ENCODE measurements at regions not wholly inside any gene's neighbourhood (a gene's known extent, or its start where the extent isn't known, plus 50 kb on each side); places are given as distances from the start of the nearest gene placed in this dataset.
"Not testable (repeated sequence)": the region's sequence is repeated elsewhere in the genome, so short reads cannot be mapped to it uniquely, and the experiment has no call there.

- intact Hi-C loops (cut with micrococcal nuclease; ENCODE audit: unreplicated experiment), result no loop called here
- Mint-ChIP-seq H3K4me3 (ENCODE audit: low read depth, unreplicated experiment) (no peak overlapping the region), H3K9me3 (ENCODE audit: low read depth, unreplicated experiment) (no peaks in the 10 kb centered on the region), H3K27me3 (ENCODE audit: unreplicated experiment) (no peaks in the 10 kb centered on the region), H3K4me1 (ENCODE audit: low read depth, unreplicated experiment) (no peaks in the 10 kb centered on the region), H3K27ac (ENCODE audit: unreplicated experiment) (no peak overlapping the region), H3K36me3 (ENCODE audit: insufficient read depth, unreplicated experiment) (no peaks in the 10 kb centered on the region)
- BruUV-seq (replicated peaks), result no TSS peak
- CTCF ChIA-PET, result no interaction called here
- no peak for DNase-seq
- TF ChIP-seq CTCF (IDR thresholded peaks at IDR 0.05; ENCODE audit: unreplicated experiment), result no peak
Observed at GRCh38 chrX:10992110-10992509, 119.0 kb upstream of the HCCS start.

GRCh38 chrX:11007076-11007475 is 104.1 kb upstream of the HCCS start:
- Mint-ChIP-seq H3K4me3 (ENCODE audit: low read depth, unreplicated experiment) (peak overlapping the region; percentile 34), H3K27ac (ENCODE audit: unreplicated experiment) (peak overlapping the region; percentile 31), H3K4me1 (ENCODE audit: low read depth, unreplicated experiment) (peaks cover 38% of the 10 kb centered on the region)
- peak; percentile 50 for DNase-seq
- H3K27me3 Mint-ChIP-seq (ENCODE audit: unreplicated experiment); H3K9me3 Mint-ChIP-seq (ENCODE audit: low read depth, unreplicated experiment); CTCF ChIA-PET; intact Hi-C loops (cut with micrococcal nuclease; ENCODE audit: unreplicated experiment); H3K36me3 Mint-ChIP-seq (ENCODE audit: insufficient read depth, unreplicated experiment); BruUV-seq (replicated peaks): not testable (repeated sequence)

- H3K4me1 Mint-ChIP-seq (ENCODE audit: low read depth, unreplicated experiment), result peaks cover 38% of the 10 kb centered on the region
- no peak for TF ChIP-seq CTCF (IDR thresholded peaks at IDR 0.05; ENCODE audit: unreplicated experiment)
- intact Hi-C loops (cut with micrococcal nuclease; ENCODE audit: unreplicated experiment), result no loop called here
- CTCF ChIA-PET, result no interaction called here
- no peaks in the 10 kb centered on the region for H3K27me3 Mint-ChIP-seq (ENCODE audit: unreplicated experiment)
- no TSS peak for BruUV-seq (replicated peaks)
- no peak overlapping the region for H3K4me3 Mint-ChIP-seq (ENCODE audit: low read depth, unreplicated experiment)
- DNase-seq, result no peak
- no peaks in the 10 kb centered on the region for H3K9me3 Mint-ChIP-seq (ENCODE audit: low read depth, unreplicated experiment)
- H3K27ac Mint-ChIP-seq (ENCODE audit: unreplicated experiment), result no peak overlapping the region
- H3K36me3 Mint-ChIP-seq (ENCODE audit: insufficient read depth, unreplicated experiment), result peaks cover 5% of the 10 kb centered on the region
Observed at GRCh38 chrX:11010476-11010875, 100.7 kb upstream of the HCCS start.

- no peak for TF ChIP-seq CTCF (IDR thresholded peaks at IDR 0.05; ENCODE audit: unreplicated experiment)
Observed at GRCh38 chrX:11016728-11017127, 94.4 kb upstream of the HCCS start.

GRCh38 chrX:11022588-11022987 is 88.5 kb upstream of the HCCS start:
- H3K36me3 Mint-ChIP-seq (ENCODE audit: insufficient read depth, unreplicated experiment); H3K27ac Mint-ChIP-seq (ENCODE audit: unreplicated experiment); H3K4me1 Mint-ChIP-seq (ENCODE audit: low read depth, unreplicated experiment); H3K4me3 Mint-ChIP-seq (ENCODE audit: low read depth, unreplicated experiment); H3K9me3 Mint-ChIP-seq (ENCODE audit: low read depth, unreplicated experiment); DNase-seq; CTCF ChIA-PET; H3K27me3 Mint-ChIP-seq (ENCODE audit: unreplicated experiment); BruUV-seq (replicated peaks); intact Hi-C loops (cut with micrococcal nuclease; ENCODE audit: unreplicated experiment): not testable (repeated sequence)

More at GRCh38 chrX:11016728-11017127, 94.4 kb upstream of the HCCS start:
- DNase-seq, result no peak
- Mint-ChIP-seq H3K9me3 (ENCODE audit: low read depth, unreplicated experiment) (no peaks in the 10 kb centered on the region), H3K27me3 (ENCODE audit: unreplicated experiment) (no peaks in the 10 kb centered on the region), H3K27ac (ENCODE audit: unreplicated experiment) (no peak overlapping the region), H3K36me3 (ENCODE audit: insufficient read depth, unreplicated experiment) (no peaks in the 10 kb centered on the region), H3K4me3 (ENCODE audit: low read depth, unreplicated experiment) (no peak overlapping the region), H3K4me1 (ENCODE audit: low read depth, unreplicated experiment) (no peaks in the 10 kb centered on the region)
- intact Hi-C loops (cut with micrococcal nuclease; ENCODE audit: unreplicated experiment), result no loop called here
- CTCF ChIA-PET, result no interaction called here
- BruUV-seq (replicated peaks), result no TSS peak

Data from Calu3 (cell line).